GM12872 (cell line): ENCODE measurements at regions not wholly inside any gene's neighbourhood (a gene's known extent, or its start where the extent isn't known, plus 50 kb on each side); places are given as distances from the start of the nearest gene placed in this dataset.

Source experiments
- TF ChIP-seq, protein P1 (sequence below): IDR thresholded peaks from 3 replicates; pipeline ENCODE4 v1.5.1; 2011; ENCODE audit warnings: low read depth, mild to moderate bottlenecking, low read length, moderate library complexity; ENCODE audit not compliant: insufficient read depth

DNA sequence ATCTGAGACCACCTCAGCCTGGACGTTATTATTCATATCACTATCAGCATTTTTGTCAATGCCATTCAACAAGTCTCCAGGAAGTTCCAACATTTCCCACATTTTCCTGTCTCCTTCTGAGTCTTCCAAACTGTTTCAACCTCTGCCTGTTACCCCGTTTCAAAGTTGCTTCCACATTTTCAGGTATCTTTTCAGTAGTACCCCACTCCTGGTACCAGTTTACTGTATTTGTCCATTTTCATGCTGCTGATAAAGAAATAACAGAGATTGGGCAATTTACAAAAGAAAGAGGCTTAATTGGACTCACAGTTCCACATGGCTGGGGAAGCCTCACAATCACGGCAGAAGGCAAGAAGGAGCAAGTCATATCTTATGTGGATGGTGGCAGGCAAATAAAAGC, 565.5 kb downstream of the FRK start:
- TF ChIP-seq, protein P1, sequence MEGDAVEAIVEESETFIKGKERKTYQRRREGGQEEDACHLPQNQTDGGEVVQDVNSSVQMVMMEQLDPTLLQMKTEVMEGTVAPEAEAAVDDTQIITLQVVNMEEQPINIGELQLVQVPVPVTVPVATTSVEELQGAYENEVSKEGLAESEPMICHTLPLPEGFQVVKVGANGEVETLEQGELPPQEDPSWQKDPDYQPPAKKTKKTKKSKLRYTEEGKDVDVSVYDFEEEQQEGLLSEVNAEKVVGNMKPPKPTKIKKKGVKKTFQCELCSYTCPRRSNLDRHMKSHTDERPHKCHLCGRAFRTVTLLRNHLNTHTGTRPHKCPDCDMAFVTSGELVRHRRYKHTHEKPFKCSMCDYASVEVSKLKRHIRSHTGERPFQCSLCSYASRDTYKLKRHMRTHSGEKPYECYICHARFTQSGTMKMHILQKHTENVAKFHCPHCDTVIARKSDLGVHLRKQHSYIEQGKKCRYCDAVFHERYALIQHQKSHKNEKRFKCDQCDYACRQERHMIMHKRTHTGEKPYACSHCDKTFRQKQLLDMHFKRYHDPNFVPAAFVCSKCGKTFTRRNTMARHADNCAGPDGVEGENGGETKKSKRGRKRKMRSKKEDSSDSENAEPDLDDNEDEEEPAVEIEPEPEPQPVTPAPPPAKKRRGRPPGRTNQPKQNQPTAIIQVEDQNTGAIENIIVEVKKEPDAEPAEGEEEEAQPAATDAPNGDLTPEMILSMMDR: no peak

DNA sequence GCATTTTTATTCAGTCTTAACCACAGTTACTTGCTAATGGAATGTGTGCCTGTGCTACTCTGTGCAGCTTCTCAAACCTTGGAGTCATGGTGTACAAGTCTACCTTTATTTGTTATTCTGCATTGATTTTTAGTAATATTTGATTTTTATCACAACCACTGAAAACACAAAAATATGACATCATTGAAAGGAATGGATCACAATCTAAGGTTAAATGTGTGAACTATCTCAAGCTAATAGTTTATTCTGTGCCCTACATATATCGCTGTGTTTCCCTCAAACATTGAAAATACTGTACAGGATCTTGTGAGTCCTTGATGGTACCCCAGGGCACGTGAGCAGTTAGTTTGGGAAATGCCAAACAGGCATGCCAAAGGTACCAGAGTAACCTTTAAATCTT, 573.4 kb downstream of the FRK start:
- TF ChIP-seq, protein P1: no peak

DNA sequence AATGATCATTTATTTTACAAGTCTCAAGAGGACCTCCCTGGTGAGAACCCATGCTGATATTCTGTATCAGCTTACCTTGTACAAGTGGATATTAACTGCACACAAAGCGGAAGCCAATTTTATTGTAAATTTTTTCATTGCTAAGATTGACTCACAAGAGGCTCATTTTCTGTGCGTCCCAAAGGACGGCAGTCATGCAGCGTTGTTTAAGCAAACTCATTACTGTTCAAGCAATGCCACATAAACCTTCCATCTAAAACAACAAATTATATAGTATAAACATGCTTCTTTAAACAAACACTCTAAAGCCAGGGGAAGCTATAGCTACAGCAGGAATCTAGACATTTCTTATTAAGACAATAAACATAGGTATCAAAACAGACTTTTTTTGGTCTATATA, 575.3 kb downstream of the FRK start:
- TF ChIP-seq, protein P1: no peak

DNA sequence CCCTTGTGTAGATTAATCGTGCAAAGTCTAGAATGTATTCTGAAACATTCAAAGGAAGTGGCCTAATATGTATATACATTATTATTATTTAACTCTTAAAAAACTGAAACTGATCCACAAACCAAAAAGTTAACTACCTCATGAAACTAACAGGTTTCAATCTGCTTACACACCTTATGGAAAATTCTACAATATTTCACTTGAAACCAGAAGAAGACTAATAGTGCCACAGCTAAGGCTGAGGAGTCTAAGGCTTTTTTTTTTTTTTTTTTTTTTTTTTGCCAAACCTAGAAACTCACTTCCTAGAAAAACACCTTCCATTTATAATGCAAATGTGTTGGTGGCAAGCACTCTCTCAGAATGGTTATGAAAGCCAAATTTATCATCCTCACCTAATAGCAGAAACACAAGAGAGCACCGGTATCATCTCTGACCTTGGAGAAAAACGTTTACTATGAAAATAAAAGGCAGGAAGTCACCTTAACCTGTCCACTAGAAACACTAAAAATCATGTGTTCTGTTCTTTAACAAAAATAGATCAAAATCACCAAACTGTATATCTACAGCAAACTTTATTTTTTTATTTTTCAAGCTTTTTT, 586.1 kb downstream of the FRK start:
- TF ChIP-seq, protein P1: no peak

DNA sequence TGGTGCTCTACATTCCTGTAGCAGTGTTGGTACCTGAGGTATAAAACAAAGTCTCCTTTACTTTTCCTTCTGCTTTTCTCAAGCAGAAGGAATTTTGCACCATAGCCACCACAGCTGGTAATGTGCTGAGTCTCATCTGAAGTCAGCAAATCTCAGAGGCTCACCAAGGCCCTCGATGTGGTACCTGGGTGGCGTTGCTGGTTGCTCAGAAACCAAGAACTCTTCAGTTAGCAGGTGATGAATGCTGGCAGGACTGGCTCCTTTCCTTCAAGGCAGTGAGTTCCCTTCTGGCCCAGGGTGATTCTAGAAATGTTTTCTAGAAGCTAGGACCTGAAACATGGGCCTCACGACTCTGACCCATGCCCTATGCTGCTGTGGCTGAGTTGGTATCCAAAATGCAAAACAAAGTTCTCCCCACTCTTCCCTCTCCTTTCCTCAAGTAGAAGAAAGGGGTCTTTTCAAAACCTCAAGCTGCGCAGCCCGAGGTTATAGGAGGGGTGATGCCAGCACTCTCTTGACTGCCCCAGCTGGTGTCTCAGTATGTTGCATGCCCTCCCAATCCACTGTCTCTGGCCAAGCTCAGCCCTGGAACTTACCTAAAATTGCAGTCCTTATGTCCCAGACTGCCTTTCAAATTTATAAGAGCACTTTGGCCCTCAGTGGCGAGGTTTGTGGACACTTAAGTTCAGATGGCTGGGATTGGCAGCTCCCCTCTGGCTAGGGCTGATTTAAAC, 592.3 kb downstream of the FRK start:
- TF ChIP-seq, protein P1: no peak

DNA sequence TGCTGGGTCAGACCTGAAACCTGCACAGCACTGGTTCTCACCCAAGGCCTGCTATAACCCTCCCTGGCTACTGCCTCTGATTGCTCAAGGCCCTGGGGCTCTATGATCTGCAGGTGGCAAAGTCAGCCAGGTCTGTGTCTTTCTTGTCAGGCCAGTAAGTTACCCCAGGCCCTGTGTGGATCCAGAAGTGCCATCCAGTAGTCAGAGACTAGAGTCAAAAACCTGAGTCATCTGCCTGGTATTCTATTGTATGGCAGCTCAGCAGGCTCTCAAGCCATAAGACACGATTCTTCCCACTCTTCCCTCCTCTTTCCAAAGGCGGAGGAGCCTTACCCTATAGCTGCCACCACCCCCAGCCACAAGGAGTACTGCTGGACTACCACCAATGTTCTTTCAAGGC, 593.0 kb downstream of the FRK start:
- TF ChIP-seq, protein P1: no peak

DNA sequence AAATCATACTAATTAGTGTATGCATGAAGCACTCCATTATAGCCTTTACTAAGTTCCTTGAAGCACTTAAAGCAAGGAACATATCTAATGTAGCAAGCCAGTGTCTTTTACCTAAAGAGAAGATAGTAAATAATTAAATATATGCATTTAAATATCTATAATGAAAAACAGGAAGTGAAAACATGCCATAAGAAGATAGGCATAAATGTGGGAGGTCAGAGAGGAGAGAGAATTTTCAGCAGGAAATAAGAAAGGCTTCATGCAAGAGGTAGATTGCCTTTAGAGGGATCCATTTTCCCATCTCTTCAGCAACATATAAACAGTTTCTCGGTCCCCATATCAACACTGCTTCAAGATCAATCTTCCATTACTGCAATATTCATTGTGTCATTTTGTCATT, 599.8 kb downstream of the FRK start:
- TF ChIP-seq, protein P1: no peak
